ENCODE measurements at regions not wholly inside any gene's neighbourhood (a gene's known extent, or its start where the extent isn't known, plus 50 kb on each side); places are given as distances from the start of the nearest gene placed in this dataset.

- H3K4me3 ChIP-seq: no peak overlapping the region
- H3K27ac ChIP-seq: no peak overlapping the region
- peaks cover 0 to 3% (median 0%) of the 10 kb centered on the region in 12 donors for H3K9me3 ChIP-seq
- H3K36me3 ChIP-seq: no peaks in the 10 kb centered on the region
- WGBS, 4 donors: 71 to 78% (median 78%) methylated on average over 2 of the region's 2 CpGs
- no peaks in the 10 kb centered on the region for H3K27me3 ChIP-seq
- DNase-seq (no peak), ATAC-seq (no peak)
- TF ChIP-seq POLR2A (IDR thresholded peaks at IDR 0.05): no peak
- TF ChIP-seq CTCF (IDR thresholded peaks at IDR 0.05): no peak
- intact Hi-C loops (cut with DNase I): no loop called here
- H3K4me1 ChIP-seq: no peaks in the 10 kb centered on the region
Measured at GRCh38 chr14:81737938-81738337, 204.3 kb upstream of the SEL1L start.

GRCh38 chr14:81738946-81739659 lies 205.4 kb upstream of the SEL1L start:
- Histone ChIP-seq H3K27me3 (no peaks in the 10 kb centered on the region), H3K4me1 (no peaks in the 10 kb centered on the region), H3K4me3 (no peak overlapping the region), H3K9me3 (peaks cover 0 to 3% (median 0%) of the 10 kb centered on the region in 12 donors), H3K27ac (no peak overlapping the region), H3K36me3 (no peaks in the 10 kb centered on the region)
- intact Hi-C loops (cut with DNase I): no loop called here
- ATAC-seq (no peak), DNase-seq (no peak)
- TF ChIP-seq POLR2A (IDR thresholded peaks at IDR 0.05): no peak
- no peak for TF ChIP-seq CTCF (IDR thresholded peaks at IDR 0.05)
- WGBS, 4 donors: 73 to 79% (median 76%) methylated on average over 4 of the region's 4 CpGs

- intact Hi-C loops (cut with DNase I): no loop called here
- 71 to 77% (median 75%) methylated on average over 1 of the region's 1 CpG for WGBS, 4 donors
- no peak overlapping the region for H3K4me3 ChIP-seq
Measured at GRCh38 chr14:81743605-81744004, 210.0 kb upstream of the SEL1L start.

GRCh38 chr14:81751198-81751597 lies 217.5 kb upstream of the SEL1L start:
- Histone ChIP-seq H3K27ac (no peak overlapping the region), H3K4me3 (no peak overlapping the region), H3K4me1 (no peaks in the 10 kb centered on the region), H3K27me3 (no peaks in the 10 kb centered on the region), H3K36me3 (no peaks in the 10 kb centered on the region), H3K9me3 (no peaks in the 10 kb centered on the region)
- ATAC-seq (peak in 3 of 4 donors; percentile 64 to 92 (median 85)), DNase-seq (peak in 2 of 5 donors; percentile 38 to 47)
- intact Hi-C loops (cut with DNase I): no loop called here
- WGBS, 4 donors: 39 to 48% (median 43%) methylated on average over 2 of the region's 2 CpGs
- TF ChIP-seq CTCF (IDR thresholded peaks at IDR 0.05) (no peak), POLR2A (IDR thresholded peaks at IDR 0.05) (no peak)

More at GRCh38 chr14:81743605-81744004, 210.0 kb upstream of the SEL1L start:
- TF ChIP-seq CTCF (IDR thresholded peaks at IDR 0.05) (no peak), POLR2A (IDR thresholded peaks at IDR 0.05) (no peak)
- Histone ChIP-seq H3K4me1 (no peaks in the 10 kb centered on the region), H3K9me3 (no peaks in the 10 kb centered on the region), H3K27ac (no peak overlapping the region), H3K36me3 (no peaks in the 10 kb centered on the region), H3K27me3 (peaks cover 0 to 5% (median 0%) of the 10 kb centered on the region in 9 donors)
- ATAC-seq: no peak
- DNase-seq: no peak
